ENCODE measurements at regions not wholly inside any gene's neighbourhood (a gene's known extent, or its start where the extent isn't known, plus 50 kb on each side); places are given as distances from the start of the nearest gene placed in this dataset.

DNA sequence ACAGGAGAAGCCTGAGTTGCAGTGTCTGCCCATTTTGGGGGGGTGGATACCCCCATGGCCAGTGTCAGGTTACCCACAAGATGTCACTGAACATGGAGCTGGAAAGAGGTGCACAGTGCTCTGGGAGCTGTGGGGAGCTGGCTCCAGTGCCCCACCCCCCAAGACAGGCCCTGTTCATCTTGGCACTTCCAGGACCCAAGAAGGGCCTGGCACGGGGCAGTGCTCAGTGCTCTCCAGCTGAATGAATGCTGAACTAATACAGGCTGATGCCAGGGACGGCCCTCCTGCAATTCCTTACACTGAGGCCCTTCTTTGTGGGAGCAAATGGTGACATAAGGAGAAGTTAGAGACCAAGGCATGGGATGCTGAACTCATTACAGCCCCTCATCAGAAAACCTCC is 163.4 kb upstream of the GLI2 start:
- no peak overlapping the region for H3K27ac ChIP-seq
- peaks cover 42% of the 10 kb centered on the region for H3K27me3 ChIP-seq
- H3K36me3 ChIP-seq = no peaks in the 10 kb centered on the region
- no peaks in the 10 kb centered on the region for H3K9me3 ChIP-seq
- H3K4me1 ChIP-seq (ENCODE audit: control insufficient read depth in 1 of 2, insufficient read depth in 1 of 2, low read depth in 1 of 2, low read length in 1 of 2) = no peaks in the 10 kb centered on the region
- TF ChIP-seq, protein P1, sequence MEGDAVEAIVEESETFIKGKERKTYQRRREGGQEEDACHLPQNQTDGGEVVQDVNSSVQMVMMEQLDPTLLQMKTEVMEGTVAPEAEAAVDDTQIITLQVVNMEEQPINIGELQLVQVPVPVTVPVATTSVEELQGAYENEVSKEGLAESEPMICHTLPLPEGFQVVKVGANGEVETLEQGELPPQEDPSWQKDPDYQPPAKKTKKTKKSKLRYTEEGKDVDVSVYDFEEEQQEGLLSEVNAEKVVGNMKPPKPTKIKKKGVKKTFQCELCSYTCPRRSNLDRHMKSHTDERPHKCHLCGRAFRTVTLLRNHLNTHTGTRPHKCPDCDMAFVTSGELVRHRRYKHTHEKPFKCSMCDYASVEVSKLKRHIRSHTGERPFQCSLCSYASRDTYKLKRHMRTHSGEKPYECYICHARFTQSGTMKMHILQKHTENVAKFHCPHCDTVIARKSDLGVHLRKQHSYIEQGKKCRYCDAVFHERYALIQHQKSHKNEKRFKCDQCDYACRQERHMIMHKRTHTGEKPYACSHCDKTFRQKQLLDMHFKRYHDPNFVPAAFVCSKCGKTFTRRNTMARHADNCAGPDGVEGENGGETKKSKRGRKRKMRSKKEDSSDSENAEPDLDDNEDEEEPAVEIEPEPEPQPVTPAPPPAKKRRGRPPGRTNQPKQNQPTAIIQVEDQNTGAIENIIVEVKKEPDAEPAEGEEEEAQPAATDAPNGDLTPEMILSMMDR (IDR thresholded peaks at IDR 0.05) = no peak
- no peak overlapping the region for H3K4me3 ChIP-seq (ENCODE audit: low read depth in 1 of 2, low read length in 1 of 2)

GRCh38 chr2:120574620-120575019 is 161.0 kb upstream of the GLI2 start:
- H3K27me3 ChIP-seq = peaks cover 66% of the 10 kb centered on the region
- H3K27ac ChIP-seq = no peak overlapping the region
- no peak overlapping the region for H3K4me3 ChIP-seq (ENCODE audit: low read depth in 1 of 2, low read length in 1 of 2)
- H3K9me3 ChIP-seq = no peaks in the 10 kb centered on the region
- H3K36me3 ChIP-seq = no peaks in the 10 kb centered on the region
- H3K4me1 ChIP-seq (ENCODE audit: control insufficient read depth in 1 of 2, insufficient read depth in 1 of 2, low read depth in 1 of 2, low read length in 1 of 2) = no peaks in the 10 kb centered on the region
- TF ChIP-seq, protein P1 (IDR thresholded peaks at IDR 0.05) = no peak

GRCh38 chr2:120575966-120576365 is 159.7 kb upstream of the GLI2 start:
- H3K27me3 ChIP-seq = peaks cover 80% of the 10 kb centered on the region

GRCh38 chr2:120576509-120577474 is 158.9 kb upstream of the GLI2 start:
- TF ChIP-seq, protein P1 (IDR thresholded peaks at IDR 0.05) = no peak
- H3K4me3 ChIP-seq (ENCODE audit: low read depth in 1 of 2, low read length in 1 of 2) = no peak overlapping the region
- H3K27me3 ChIP-seq = peaks cover 87% of the 10 kb centered on the region

More at GRCh38 chr2:120575966-120576365, 159.7 kb upstream of the GLI2 start:
- H3K27ac ChIP-seq = no peak overlapping the region
- no peaks in the 10 kb centered on the region for H3K9me3 ChIP-seq
- no peaks in the 10 kb centered on the region for H3K36me3 ChIP-seq
- TF ChIP-seq, protein P1 (IDR thresholded peaks at IDR 0.05) = no peak
- H3K4me3 ChIP-seq (ENCODE audit: low read depth in 1 of 2, low read length in 1 of 2) = no peak overlapping the region
- H3K4me1 ChIP-seq (ENCODE audit: control insufficient read depth in 1 of 2, insufficient read depth in 1 of 2, low read depth in 1 of 2, low read length in 1 of 2) = no peaks in the 10 kb centered on the region

DNA sequence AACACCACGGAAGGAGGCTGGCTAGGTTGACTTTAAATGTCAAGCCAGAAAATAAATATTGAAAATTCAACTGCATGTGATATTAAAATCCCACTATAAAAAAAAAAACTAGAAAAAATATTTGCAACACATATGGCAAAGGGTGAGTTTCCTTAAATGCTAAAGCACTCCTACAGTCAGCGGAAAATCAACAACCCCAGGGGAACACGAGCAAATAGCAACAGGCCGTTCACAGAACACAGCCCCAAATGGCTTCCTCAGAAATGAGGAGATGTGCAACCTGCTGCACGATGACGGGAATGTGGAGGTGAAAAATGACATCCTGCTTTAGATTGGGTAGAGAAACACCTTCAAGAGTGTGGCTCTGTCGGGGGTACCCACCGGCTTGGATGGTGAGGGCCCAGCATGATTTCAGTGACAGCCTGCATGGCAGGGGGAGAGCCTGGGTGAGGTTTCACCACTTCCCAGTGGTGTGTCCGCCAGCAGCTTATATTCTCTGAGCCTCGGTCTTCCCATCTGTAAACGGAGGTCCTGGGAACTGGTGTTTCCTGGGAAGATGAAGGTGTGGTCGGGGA is 157.9 kb upstream of the GLI2 start:
- no peaks in the 10 kb centered on the region for H3K36me3 ChIP-seq
- no peak overlapping the region for H3K4me3 ChIP-seq (ENCODE audit: low read depth in 1 of 2, low read length in 1 of 2)
- H3K27ac ChIP-seq = no peak overlapping the region
- H3K4me1 ChIP-seq (ENCODE audit: control insufficient read depth in 1 of 2, insufficient read depth in 1 of 2, low read depth in 1 of 2, low read length in 1 of 2) = no peaks in the 10 kb centered on the region
- no peaks in the 10 kb centered on the region for H3K9me3 ChIP-seq
- peaks cover 93% of the 10 kb centered on the region for H3K27me3 ChIP-seq
- TF ChIP-seq, protein P1 (IDR thresholded peaks at IDR 0.05) = no peak

More at GRCh38 chr2:120576509-120577474, 158.9 kb upstream of the GLI2 start:
- Histone ChIP-seq H3K27ac (no peak overlapping the region), H3K9me3 (no peaks in the 10 kb centered on the region), H3K4me1 (ENCODE audit: control insufficient read depth in 1 of 2, insufficient read depth in 1 of 2, low read depth in 1 of 2, low read length in 1 of 2) (no peaks in the 10 kb centered on the region), H3K36me3 (no peaks in the 10 kb centered on the region)

Measured in neutrophil (primary cell).